ENCODE measurements at regions not wholly inside any gene's neighbourhood (a gene's known extent, or its start where the extent isn't known, plus 50 kb on each side); places are given as distances from the start of the nearest gene placed in this dataset.

DNA sequence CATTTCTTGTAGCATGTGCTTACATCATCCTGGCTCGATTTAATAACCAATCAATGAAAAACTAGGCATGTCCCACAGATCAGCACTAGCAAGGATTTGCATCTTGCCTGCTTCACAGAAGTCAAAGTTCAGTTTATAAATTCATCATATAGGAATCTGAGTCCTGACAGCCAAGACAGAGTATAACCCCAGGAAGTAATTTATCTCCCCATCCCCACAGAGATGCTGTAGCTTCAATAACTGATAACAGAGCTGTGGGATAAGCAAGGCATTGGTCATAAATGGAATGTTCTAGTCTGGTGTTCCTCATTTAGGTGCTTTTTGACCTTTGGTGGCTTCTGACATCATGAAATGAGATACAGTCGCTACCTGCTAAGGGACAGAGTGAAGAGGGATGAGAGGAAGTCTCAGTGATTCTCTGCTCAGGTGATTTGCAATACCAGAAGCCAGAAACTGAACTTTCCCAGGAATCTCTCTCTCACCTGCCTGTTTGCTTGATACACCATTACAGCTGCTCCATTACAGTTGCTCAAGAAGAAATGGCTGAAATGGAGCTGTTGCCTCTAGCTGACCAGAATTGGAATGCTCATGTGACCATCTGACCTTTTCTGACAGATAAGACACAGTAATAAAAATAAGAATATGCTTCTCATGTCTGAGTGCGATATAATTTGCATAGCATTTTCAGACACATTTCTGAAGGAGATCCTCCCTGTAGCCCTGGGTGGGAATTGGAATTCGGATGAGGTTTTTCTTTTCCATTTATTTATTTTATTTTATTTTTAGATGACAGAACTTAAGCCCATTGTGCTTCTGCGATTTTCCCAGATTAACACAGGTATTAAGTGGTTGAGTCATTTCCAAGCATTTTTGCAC is 217.1 kb upstream of the KCNMB2 start:
- DNase-seq (ENCODE audit: low read depth, low spot score) (no peak), FAIRE-seq (no peak)
- Histone ChIP-seq H3K27ac (ENCODE audit: insufficient read depth, low read depth, low read length) (no peak overlapping the region), H3K36me3 (ENCODE audit: control insufficient read depth in 2 of 2, extremely low read depth in 1 of 2, insufficient read depth in 2 of 2, low read length in 2 of 2) (no peaks in the 10 kb centered on the region), H3K9me3 (replicated peaks; ENCODE audit: control insufficient read depth, insufficient read depth, low read length) (no peaks in the 10 kb centered on the region), H3K4me3 (replicated peaks in 1 of 3; ENCODE audit: insufficient read depth in 1 of 3, low read depth in 1 of 3, low read length in 3 of 3) (no peak overlapping the region), H3K79me2 (ENCODE audit: control insufficient read depth, insufficient read depth, low read length) (no peaks in the 10 kb centered on the region), H3K4me1 (ENCODE audit: control insufficient read depth, extremely low read depth, insufficient read depth, low read length) (peaks cover 12% of the 10 kb centered on the region), H3K27me3 (ENCODE audit: control insufficient read depth in 2 of 2, insufficient read depth in 2 of 2, low read length in 2 of 2) (no peaks in the 10 kb centered on the region), H2AFZ (ENCODE audit: low read depth, low read length) (no peak overlapping the region), H4K20me1 (replicated peaks; ENCODE audit: control insufficient read depth, extremely low read depth, insufficient read depth, low read length) (no peaks in the 10 kb centered on the region), H3K9me1 (replicated peaks; ENCODE audit: control insufficient read depth, extremely low read depth, insufficient read depth, low read length) (no peaks in the 10 kb centered on the region), H3K9ac (replicated peaks; ENCODE audit: extremely low read depth, insufficient read depth, low read length) (no peak overlapping the region), H3K4me2 (ENCODE audit: insufficient read depth, low read length) (no peak overlapping the region)
- intact Hi-C loops (cut with micrococcal nuclease) (no loop called here), dilution Hi-C loops (cut with MboI; ENCODE audit: extremely low pct_ligation_motif_present, low sequenced_read_pairs) (no loop called here)
- BruUV-seq (replicated peaks) = no TSS peak
- ChIA-PET CTCF (no interaction called here), POLR2A (no interaction called here)
- TF ChIP-seq EZH2 (IDR thresholded peaks at IDR 0.05; ENCODE audit: borderline replicate concordance, low read depth, low read length, severe bottlenecking) (no peak), GATA2 (IDR thresholded peaks at IDR 0.05; ENCODE audit: insufficient read depth, insufficient read length, low read depth, low read length) (no peak), POLR2AphosphoS5 (IDR thresholded peaks at IDR 0.05; ENCODE audit: insufficient read depth, low read depth, low read length) (no peak), FOS (IDR thresholded peaks at IDR 0.05; ENCODE audit: borderline replicate concordance, insufficient read depth, low read length) (no peak), MYC (IDR thresholded peaks at IDR 0.05; ENCODE audit: low read depth, low read length) (no peak), POLR2A (IDR thresholded peaks at IDR 0.05; ENCODE audit: low read depth, low read length) (no peak), JUN (IDR thresholded peaks at IDR 0.05; ENCODE audit: borderline replicate concordance, insufficient read depth, insufficient read length, low read depth) (no peak)
- TF ChIP-seq, protein P1, sequence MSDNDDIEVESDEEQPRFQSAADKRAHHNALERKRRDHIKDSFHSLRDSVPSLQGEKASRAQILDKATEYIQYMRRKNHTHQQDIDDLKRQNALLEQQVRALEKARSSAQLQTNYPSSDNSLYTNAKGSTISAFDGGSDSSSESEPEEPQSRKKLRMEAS (IDR thresholded peaks at IDR 0.05; ENCODE audit: insufficient read depth, insufficient read length) = no peak
- TF ChIP-seq, protein P2, sequence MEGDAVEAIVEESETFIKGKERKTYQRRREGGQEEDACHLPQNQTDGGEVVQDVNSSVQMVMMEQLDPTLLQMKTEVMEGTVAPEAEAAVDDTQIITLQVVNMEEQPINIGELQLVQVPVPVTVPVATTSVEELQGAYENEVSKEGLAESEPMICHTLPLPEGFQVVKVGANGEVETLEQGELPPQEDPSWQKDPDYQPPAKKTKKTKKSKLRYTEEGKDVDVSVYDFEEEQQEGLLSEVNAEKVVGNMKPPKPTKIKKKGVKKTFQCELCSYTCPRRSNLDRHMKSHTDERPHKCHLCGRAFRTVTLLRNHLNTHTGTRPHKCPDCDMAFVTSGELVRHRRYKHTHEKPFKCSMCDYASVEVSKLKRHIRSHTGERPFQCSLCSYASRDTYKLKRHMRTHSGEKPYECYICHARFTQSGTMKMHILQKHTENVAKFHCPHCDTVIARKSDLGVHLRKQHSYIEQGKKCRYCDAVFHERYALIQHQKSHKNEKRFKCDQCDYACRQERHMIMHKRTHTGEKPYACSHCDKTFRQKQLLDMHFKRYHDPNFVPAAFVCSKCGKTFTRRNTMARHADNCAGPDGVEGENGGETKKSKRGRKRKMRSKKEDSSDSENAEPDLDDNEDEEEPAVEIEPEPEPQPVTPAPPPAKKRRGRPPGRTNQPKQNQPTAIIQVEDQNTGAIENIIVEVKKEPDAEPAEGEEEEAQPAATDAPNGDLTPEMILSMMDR (IDR thresholded peaks at IDR 0.05; ENCODE audit: extremely low read depth in 1 of 2, insufficient read depth in 1 of 2, low read depth in 1 of 2, low read length in 2 of 2) = no peak
